K562 (cell line): ENCODE measurements at regions not wholly inside any gene's neighbourhood (a gene's known extent, or its start where the extent isn't known, plus 50 kb on each side); places are given as distances from the start of the nearest gene placed in this dataset.

Source experiments
- C11orf30 ChIP-seq: fragments of 450-650 bp; IDR thresholded peaks from 2 replicates; pipeline ENCODE4 v1.6.1; 2016; ENCODE audit warnings: low read depth, mild to moderate bottlenecking
- CTCF ChIP-seq, 3 experiments: IDR thresholded peaks in 2 of 3; conservative IDR thresholded peaks in 1 of 3; 2 replicates each; pipeline ENCODE4 v1.5.1; 2011 to 2012; ENCODE audit warnings: low read length in 3 of 3, mild to moderate bottlenecking in 3 of 3, control low read depth in 2 of 3, improper control_type of control experiment in 1 of 3, inconsistent platforms in 1 of 3, low read depth in 1 of 3, mixed read lengths in 1 of 3, moderate library complexity in 1 of 3; ENCODE audit not compliant: insufficient read depth in 2 of 3
- EZH2 ChIP-seq: IDR thresholded peaks from 2 replicates; pipeline ENCODE4 v1.6.1; 2012; ENCODE audit warnings: low read depth, mild to moderate bottlenecking, inconsistent platforms, low read length, borderline replicate concordance
- HDGF ChIP-seq: fragments of 450-650 bp; IDR thresholded peaks from 2 replicates; pipeline ENCODE4 v1.6.1; 2016
- TCF7L2 ChIP-seq: fragments of 150-350 bp; IDR thresholded peaks from 2 replicates; pipeline ENCODE4 v1.6.1; 2016; ENCODE audit warnings: low read depth, mild to moderate bottlenecking, low read length, moderate library complexity
- USF2 ChIP-seq: sonication (generic); formaldehyde crosslinking; IDR thresholded peaks from 2 replicates; pipeline ENCODE4 v1.5.0; 2020; ENCODE audit warnings: missing genetic modification reagents
- ZBTB26 ChIP-seq: fragments of 450-650 bp; formaldehyde crosslinking; IDR thresholded peaks from 2 replicates; pipeline ENCODE4 v1.4.0; 2022; ENCODE audit warnings: missing genetic modification characterization
- ZNF124 ChIP-seq: sonication (generic); formaldehyde crosslinking; IDR thresholded peaks from 2 replicates; pipeline ENCODE4 v1.8.1; 2022; ENCODE audit warnings: missing genetic modification reagents
- ZNF644 ChIP-seq: fragments of 200-800 bp; sonication (Bioruptor generic); IDR thresholded peaks from 2 replicates; pipeline ENCODE4 v1.6.1; 2016; ENCODE audit warnings: low read depth, missing genetic modification characterization, missing compliant biosample characterization
- TF ChIP-seq, protein P1 (sequence below): fragments of 250-450 bp; sonication (Bioruptor Pico); IDR thresholded peaks from 2 replicates; pipeline ENCODE4 v1.5.0; 2021; ENCODE audit warnings: mild to moderate bottlenecking, moderate library complexity

- TF ChIP-seq HDGF, result no peak
- TF ChIP-seq EZH2, result no peak
- no peak for TF ChIP-seq TCF7L2
- no peak for TF ChIP-seq ZBTB26
- no peak for TF ChIP-seq CTCF (IDR thresholded peaks at IDR 0.05 in 2 of 3, conservative IDR thresholded peaks at IDR 0.05 in 1 of 3; ENCODE audit: insufficient read depth in 2 of 3, low read depth in 1 of 3, low read length in 3 of 3)
- no peak for TF ChIP-seq ZNF124 (CRISPR knock-in tag)
- TF ChIP-seq ZNF644, result no peak
- TF ChIP-seq, protein P1, sequence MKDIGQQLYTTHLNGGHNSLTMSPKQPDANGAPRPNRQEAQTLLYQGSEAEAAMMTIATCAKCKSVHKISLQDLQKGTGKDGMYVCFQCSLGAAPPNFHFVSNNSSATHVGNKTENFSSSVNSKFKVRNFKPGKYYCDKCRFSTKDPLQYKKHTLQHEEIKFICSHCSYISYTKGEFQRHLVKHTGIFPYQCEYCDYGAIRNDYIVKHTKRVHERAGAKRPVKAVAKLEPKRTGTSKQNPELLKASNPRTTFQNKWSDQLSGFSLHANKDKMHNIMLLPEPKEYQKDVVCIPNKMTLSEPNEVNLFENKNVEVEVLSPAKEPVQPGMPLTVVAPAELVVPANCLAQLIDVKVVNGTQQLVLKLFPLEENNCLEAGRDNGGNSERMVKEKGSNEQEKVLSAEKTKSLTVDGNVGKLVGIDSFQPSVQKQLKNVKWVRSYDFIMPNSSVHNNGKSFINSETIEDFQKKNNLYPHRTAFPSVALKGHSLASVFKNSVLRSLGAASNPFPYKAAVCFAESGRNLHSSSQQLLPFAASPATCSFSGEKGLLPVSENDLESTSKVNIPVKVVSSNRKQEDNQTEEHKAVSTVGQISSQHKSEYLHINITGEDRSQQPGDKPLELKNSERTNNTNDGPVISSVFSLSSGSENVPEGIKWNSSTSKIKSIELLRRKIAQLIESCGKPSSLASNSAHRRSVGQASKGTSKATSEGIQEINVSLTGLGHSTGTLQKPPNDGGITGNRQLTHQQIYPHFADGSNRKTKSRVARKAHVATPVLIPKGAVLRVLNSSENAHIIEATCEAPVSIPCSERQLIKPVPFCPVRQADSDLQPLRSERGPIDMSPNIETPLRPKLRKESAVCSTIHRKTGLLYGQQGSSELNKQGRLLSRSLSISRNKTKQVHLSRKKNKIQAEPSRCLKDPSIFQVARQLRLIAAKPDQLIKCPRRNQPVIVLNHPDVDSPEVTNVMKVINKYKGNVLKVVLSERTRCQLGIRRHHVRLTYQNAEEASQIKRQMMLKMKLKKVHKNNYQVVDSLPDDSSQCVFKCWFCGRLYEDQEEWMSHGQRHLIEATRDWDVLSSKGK (CRISPR knock-in tag), result no peak
- no peak for TF ChIP-seq C11orf30
- no peak for TF ChIP-seq USF2 (CRISPR knock-in tag)
Observed at GRCh38 chr2:195595825-195596224, 61.2 kb upstream of the SLC39A10 start.
